ENCODE measurements at regions not wholly inside any gene's neighbourhood (a gene's known extent, or its start where the extent isn't known, plus 50 kb on each side); places are given as distances from the start of the nearest gene placed in this dataset.

- H3K27me3 ChIP-seq (ENCODE audit: insufficient read depth, low read length, poor library complexity, severe bottlenecking) = no peaks in the 10 kb centered on the region
- no peaks in the 10 kb centered on the region for H3K36me3 ChIP-seq (ENCODE audit: insufficient read depth, low read length)
- no peaks in the 10 kb centered on the region for H3K79me2 ChIP-seq (ENCODE audit: insufficient read depth, low read length)
- no peaks in the 10 kb centered on the region for H3F3A ChIP-seq (ENCODE audit: low read depth)
- H3K4me3 ChIP-seq (ENCODE audit: low read length, poor library complexity, severe bottlenecking) = no peak overlapping the region
- H3K9ac ChIP-seq (ENCODE audit: low read depth, low read length, poor library complexity, severe bottlenecking) = no peak overlapping the region
- no peaks in the 10 kb centered on the region for H3K9me3 ChIP-seq (ENCODE audit: insufficient read depth, low read depth, low read length)
- H3K4me1 ChIP-seq (ENCODE audit: insufficient read depth, low read length, poor library complexity, severe bottlenecking) = no peaks in the 10 kb centered on the region
- no peaks in the 10 kb centered on the region for H3K9me2 ChIP-seq (replicated peaks; ENCODE audit: low read depth, low read length)
- no peaks in the 10 kb centered on the region for H4K20me1 ChIP-seq (ENCODE audit: insufficient read depth, low read length, poor library complexity, severe bottlenecking)
- no peak overlapping the region for H2AFZ ChIP-seq (ENCODE audit: low read length)
- no peak for TF ChIP-seq EZH2phosphoT487 (IDR thresholded peaks at IDR 0.05; ENCODE audit: borderline replicate concordance)
- TF ChIP-seq CTCF (conservative IDR thresholded peaks at IDR 0.05; ENCODE audit: low read length) = no peak
- H3K4me2 ChIP-seq (ENCODE audit: low read depth, low read length, poor library complexity, severe bottlenecking) = no peak overlapping the region
Observed at GRCh38 chr2:193024791-193025190, 830.1 kb upstream of the TMEFF2 start.

GRCh38 chr2:193011870-193012269 lies 817.1 kb upstream of the TMEFF2 start:
- Histone ChIP-seq H2AFZ (ENCODE audit: low read length) (no peak overlapping the region), H3K27me3 (ENCODE audit: insufficient read depth, low read length, poor library complexity, severe bottlenecking) (no peaks in the 10 kb centered on the region), H3K9me2 (replicated peaks; ENCODE audit: low read depth, low read length) (no peaks in the 10 kb centered on the region), H3K9ac (ENCODE audit: low read depth, low read length, poor library complexity, severe bottlenecking) (no peak overlapping the region), H3K9me3 (ENCODE audit: insufficient read depth, low read depth, low read length) (no peaks in the 10 kb centered on the region), H3K4me1 (ENCODE audit: insufficient read depth, low read length, poor library complexity, severe bottlenecking) (no peaks in the 10 kb centered on the region), H3K4me2 (ENCODE audit: low read depth, low read length, poor library complexity, severe bottlenecking) (no peak overlapping the region), H3K4me3 (ENCODE audit: low read length, poor library complexity, severe bottlenecking) (no peak overlapping the region), H4K20me1 (ENCODE audit: insufficient read depth, low read length, poor library complexity, severe bottlenecking) (no peaks in the 10 kb centered on the region), H3F3A (ENCODE audit: low read depth) (no peaks in the 10 kb centered on the region), H3K79me2 (ENCODE audit: insufficient read depth, low read length) (no peaks in the 10 kb centered on the region), H3K36me3 (ENCODE audit: insufficient read depth, low read length) (no peaks in the 10 kb centered on the region)
- TF ChIP-seq CTCF (conservative IDR thresholded peaks at IDR 0.05; ENCODE audit: low read length) = no peak
- no peak for TF ChIP-seq EZH2phosphoT487 (IDR thresholded peaks at IDR 0.05; ENCODE audit: borderline replicate concordance)

- H2AFZ ChIP-seq (ENCODE audit: low read length) = no peak overlapping the region
- H3K9ac ChIP-seq (ENCODE audit: low read depth, low read length, poor library complexity, severe bottlenecking) = no peak overlapping the region
- H3K4me1 ChIP-seq (ENCODE audit: insufficient read depth, low read length, poor library complexity, severe bottlenecking) = no peaks in the 10 kb centered on the region
- no peaks in the 10 kb centered on the region for H3F3A ChIP-seq (ENCODE audit: low read depth)
- no peaks in the 10 kb centered on the region for H3K9me3 ChIP-seq (ENCODE audit: insufficient read depth, low read depth, low read length)
- no peaks in the 10 kb centered on the region for H3K27me3 ChIP-seq (ENCODE audit: insufficient read depth, low read length, poor library complexity, severe bottlenecking)
- no peaks in the 10 kb centered on the region for H3K9me2 ChIP-seq (replicated peaks; ENCODE audit: low read depth, low read length)
- H3K79me2 ChIP-seq (ENCODE audit: insufficient read depth, low read length) = no peaks in the 10 kb centered on the region
- no peaks in the 10 kb centered on the region for H4K20me1 ChIP-seq (ENCODE audit: insufficient read depth, low read length, poor library complexity, severe bottlenecking)
- no peaks in the 10 kb centered on the region for H3K36me3 ChIP-seq (ENCODE audit: insufficient read depth, low read length)
- no peak for TF ChIP-seq CTCF (conservative IDR thresholded peaks at IDR 0.05; ENCODE audit: low read length)
- TF ChIP-seq EZH2phosphoT487 (IDR thresholded peaks at IDR 0.05; ENCODE audit: borderline replicate concordance) = no peak
- no peak overlapping the region for H3K4me3 ChIP-seq (ENCODE audit: low read length, poor library complexity, severe bottlenecking)
- H3K4me2 ChIP-seq (ENCODE audit: low read depth, low read length, poor library complexity, severe bottlenecking) = no peak overlapping the region
Observed at GRCh38 chr2:192993059-192993458, 798.3 kb upstream of the TMEFF2 start.
